ENCODE measurements at regions not wholly inside any gene's neighbourhood (a gene's known extent, or its start where the extent isn't known, plus 50 kb on each side); places are given as distances from the start of the nearest gene placed in this dataset.

GRCh38 chr18:47520263-47520662 is 268.8 kb upstream of the SKOR2 start:
- TF ChIP-seq POLR2AphosphoS5 (IDR thresholded peaks at IDR 0.05; ENCODE audit: low read depth, low read length) (no peak), SIN3A (IDR thresholded peaks at IDR 0.05; ENCODE audit: borderline replicate concordance, insufficient read depth, low read length) (no peak), FOXP2 (optimal IDR thresholded peaks at IDR 0.05; ENCODE audit: borderline replicate concordance, extremely low read depth, extremely low read length, insufficient read depth) (no peak), REST (IDR thresholded peaks at IDR 0.05; ENCODE audit: insufficient read depth in 1 of 2, low read depth in 2 of 2, low read length in 2 of 2) (no peak), TAF1 (IDR thresholded peaks at IDR 0.05; ENCODE audit: borderline replicate concordance, insufficient read depth, low read length) (no peak)

GRCh38 chr18:47519706-47520105 is 268.2 kb upstream of the SKOR2 start:
- TF ChIP-seq REST (IDR thresholded peaks at IDR 0.05; ENCODE audit: insufficient read depth in 1 of 2, low read depth in 2 of 2, low read length in 2 of 2) = no peak
- TF ChIP-seq SIN3A (IDR thresholded peaks at IDR 0.05; ENCODE audit: borderline replicate concordance, insufficient read depth, low read length) = no peak
- TF ChIP-seq TAF1 (IDR thresholded peaks at IDR 0.05; ENCODE audit: borderline replicate concordance, insufficient read depth, low read length) = no peak
- TF ChIP-seq POLR2AphosphoS5 (IDR thresholded peaks at IDR 0.05; ENCODE audit: low read depth, low read length) = no peak
- no peak for TF ChIP-seq FOXP2 (optimal IDR thresholded peaks at IDR 0.05; ENCODE audit: borderline replicate concordance, extremely low read depth, extremely low read length, insufficient read depth)

- TF ChIP-seq TAF1 (IDR thresholded peaks at IDR 0.05; ENCODE audit: borderline replicate concordance, insufficient read depth, low read length) (no peak), POLR2AphosphoS5 (IDR thresholded peaks at IDR 0.05; ENCODE audit: low read depth, low read length) (no peak), SIN3A (IDR thresholded peaks at IDR 0.05; ENCODE audit: borderline replicate concordance, insufficient read depth, low read length) (no peak), FOXP2 (optimal IDR thresholded peaks at IDR 0.05; ENCODE audit: borderline replicate concordance, extremely low read depth, extremely low read length, insufficient read depth) (no peak), REST (IDR thresholded peaks at IDR 0.05; ENCODE audit: insufficient read depth in 1 of 2, low read depth in 2 of 2, low read length in 2 of 2) (no peak)
These were observed 267.8 kb upstream of the SKOR2 start for GRCh38 chr18:47519277-47519676.

GRCh38 chr18:47513614-47514013 is 262.2 kb upstream of the SKOR2 start:
- TF ChIP-seq SIN3A (IDR thresholded peaks at IDR 0.05; ENCODE audit: borderline replicate concordance, insufficient read depth, low read length) = no peak
- no peak for TF ChIP-seq POLR2AphosphoS5 (IDR thresholded peaks at IDR 0.05; ENCODE audit: low read depth, low read length)
- no peak for TF ChIP-seq REST (IDR thresholded peaks at IDR 0.05; ENCODE audit: insufficient read depth in 1 of 2, low read depth in 2 of 2, low read length in 2 of 2)
- no peak for TF ChIP-seq TAF1 (IDR thresholded peaks at IDR 0.05; ENCODE audit: borderline replicate concordance, insufficient read depth, low read length)
- TF ChIP-seq FOXP2 (optimal IDR thresholded peaks at IDR 0.05; ENCODE audit: borderline replicate concordance, extremely low read depth, extremely low read length, insufficient read depth) = no peak

All from PFSK-1 (cell line).